ENCODE measurements at regions not wholly inside any gene's neighbourhood (a gene's known extent, or its start where the extent isn't known, plus 50 kb on each side); places are given as distances from the start of the nearest gene placed in this dataset.

- DNase-seq (no peak), ATAC-seq (no peak)
- intact Hi-C loops (cut with DNase I) = no loop called here
- no peaks in the 10 kb centered on the region for H3K27me3 ChIP-seq
- H3K36me3 ChIP-seq (replicated peaks in 1 of 2; ENCODE audit: insufficient read depth in 1 of 2, low read depth in 2 of 2) = no peaks in the 10 kb centered on the region
- no peaks in the 10 kb centered on the region for H3K9me3 ChIP-seq
- TF ChIP-seq CTCF (IDR thresholded peaks at IDR 0.05) (no peak), POLR2A (IDR thresholded peaks at IDR 0.05) (no peak)
- no peak overlapping the region for H3K27ac ChIP-seq
- WGBS, 2 donors = 52 to 57% methylated on average over 3 of the region's 3 CpGs
- H3K4me3 ChIP-seq = no peak overlapping the region
- no peaks in the 10 kb centered on the region for H3K4me1 ChIP-seq
Measured at GRCh38 chr1:96036763-96037162, 684.8 kb upstream of the PTBP2 start.

- Histone ChIP-seq H3K9me3 (no peaks in the 10 kb centered on the region), H3K4me1 (no peaks in the 10 kb centered on the region), H3K27me3 (no peaks in the 10 kb centered on the region), H3K36me3 (replicated peaks in 1 of 2; ENCODE audit: insufficient read depth in 1 of 2, low read depth in 2 of 2) (no peaks in the 10 kb centered on the region), H3K27ac (no peak overlapping the region), H3K4me3 (no peak overlapping the region)
- 77 to 88% methylated on average over 1 of the region's 1 CpG for WGBS, 2 donors
- DNase-seq (no peak), ATAC-seq (no peak)
- intact Hi-C loops (cut with DNase I) = no loop called here
- TF ChIP-seq CTCF (IDR thresholded peaks at IDR 0.05) (no peak), POLR2A (IDR thresholded peaks at IDR 0.05) (no peak)
Measured at GRCh38 chr1:96038636-96039035, 682.9 kb upstream of the PTBP2 start.

- H3K4me1 ChIP-seq = no peaks in the 10 kb centered on the region
- intact Hi-C loops (cut with DNase I) = no loop called here
- ATAC-seq (no peak), DNase-seq (no peak)
- H3K9me3 ChIP-seq = no peaks in the 10 kb centered on the region
- no peak overlapping the region for H3K27ac ChIP-seq
- no peaks in the 10 kb centered on the region for H3K36me3 ChIP-seq (replicated peaks in 1 of 2; ENCODE audit: insufficient read depth in 1 of 2, low read depth in 2 of 2)
- no peaks in the 10 kb centered on the region for H3K27me3 ChIP-seq
- TF ChIP-seq CTCF (IDR thresholded peaks at IDR 0.05) (no peak), POLR2A (IDR thresholded peaks at IDR 0.05) (no peak)
- no peak overlapping the region for H3K4me3 ChIP-seq
Measured at GRCh38 chr1:96039910-96040309, 681.7 kb upstream of the PTBP2 start.

- DNase-seq = no peak
- 65 to 66% methylated on average over 4 of the region's 4 CpGs for WGBS, 2 donors
- Histone ChIP-seq H3K36me3 (replicated peaks in 1 of 2; ENCODE audit: insufficient read depth in 1 of 2, low read depth in 2 of 2) (no peaks in the 10 kb centered on the region), H3K9me3 (no peaks in the 10 kb centered on the region), H3K4me1 (no peaks in the 10 kb centered on the region), H3K27me3 (no peaks in the 10 kb centered on the region), H3K27ac (no peak overlapping the region), H3K4me3 (no peak overlapping the region)
- intact Hi-C loops (cut with DNase I) = no loop called here
- ATAC-seq = no peak
- TF ChIP-seq CTCF (IDR thresholded peaks at IDR 0.05) (no peak), POLR2A (IDR thresholded peaks at IDR 0.05) (no peak)
Measured at GRCh38 chr1:96041470-96041869, 680.1 kb upstream of the PTBP2 start.

- Histone ChIP-seq H3K27me3 (no peaks in the 10 kb centered on the region), H3K27ac (no peak overlapping the region), H3K36me3 (replicated peaks in 1 of 2; ENCODE audit: insufficient read depth in 1 of 2, low read depth in 2 of 2) (no peaks in the 10 kb centered on the region), H3K4me1 (no peaks in the 10 kb centered on the region), H3K4me3 (no peak overlapping the region), H3K9me3 (no peaks in the 10 kb centered on the region)
- DNase-seq = no peak
- ATAC-seq = no peak
- 52 to 68% methylated on average over 2 of the region's 2 CpGs for WGBS, 2 donors
- TF ChIP-seq POLR2A (IDR thresholded peaks at IDR 0.05) (no peak), CTCF (IDR thresholded peaks at IDR 0.05) (no peak)
- intact Hi-C loops (cut with DNase I) = no loop called here
Measured at GRCh38 chr1:96048572-96049212, 672.9 kb upstream of the PTBP2 start.
